NCI-H146 treated with DMSO at 0.1 percent for 48 hours (cell line): ENCODE measurements at regions not wholly inside any gene's neighbourhood (a gene's known extent, or its start where the extent isn't known, plus 50 kb on each side); places are given as distances from the start of the nearest gene placed in this dataset.
"Not testable (repeated sequence)": the region's sequence is repeated elsewhere in the genome, so short reads cannot be mapped to it uniquely, and the experiment has no call there.

Experiments
- DNase-seq: peaks from one replicate; lab custom pipeline; 2025; ENCODE audit not compliant: unreplicated experiment; lab: John Stamatoyannopoulos, UW

DNA sequence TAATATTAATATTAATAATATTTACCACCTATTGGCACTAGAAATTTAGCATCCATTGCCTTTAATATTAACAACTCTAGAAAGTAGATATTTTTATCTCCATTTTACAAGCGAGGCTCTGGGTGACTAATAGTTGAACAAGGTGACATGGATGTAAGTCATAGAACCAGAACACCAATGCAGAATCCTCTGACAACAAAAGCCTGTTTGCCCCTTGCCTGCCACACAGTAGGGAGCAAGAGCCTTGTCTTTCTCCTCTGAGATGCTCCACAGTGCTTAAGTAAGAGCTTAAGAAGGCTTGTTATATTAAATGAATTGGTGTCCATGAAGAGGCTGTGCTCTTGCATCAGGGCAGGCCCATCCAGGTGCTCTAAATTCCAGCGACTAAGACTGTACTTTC, 51.2 kb upstream of the LBX1 start:
- no peak for DNase-seq

DNA sequence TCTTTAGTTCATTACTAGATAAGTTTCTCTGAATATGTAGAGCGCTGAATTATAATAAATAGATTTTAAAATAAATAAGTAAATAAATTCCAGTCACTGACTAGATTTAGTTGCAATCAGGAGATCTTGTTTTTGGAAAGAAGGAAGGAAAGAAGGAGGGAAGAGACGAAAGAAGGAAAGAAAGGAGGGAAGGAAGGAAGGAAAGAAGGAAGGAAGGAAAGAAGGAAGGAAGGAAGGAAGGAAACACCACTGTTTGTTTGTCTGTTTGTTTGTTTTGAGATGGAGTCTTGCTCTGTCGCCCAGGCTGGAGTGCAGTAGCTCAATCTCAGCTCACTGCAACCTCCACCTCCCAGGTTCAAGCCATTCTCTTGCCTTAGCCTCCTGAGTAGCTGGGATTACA, 51.7 kb upstream of the LBX1 start:
- not testable (repeated sequence) for DNase-seq

DNA sequence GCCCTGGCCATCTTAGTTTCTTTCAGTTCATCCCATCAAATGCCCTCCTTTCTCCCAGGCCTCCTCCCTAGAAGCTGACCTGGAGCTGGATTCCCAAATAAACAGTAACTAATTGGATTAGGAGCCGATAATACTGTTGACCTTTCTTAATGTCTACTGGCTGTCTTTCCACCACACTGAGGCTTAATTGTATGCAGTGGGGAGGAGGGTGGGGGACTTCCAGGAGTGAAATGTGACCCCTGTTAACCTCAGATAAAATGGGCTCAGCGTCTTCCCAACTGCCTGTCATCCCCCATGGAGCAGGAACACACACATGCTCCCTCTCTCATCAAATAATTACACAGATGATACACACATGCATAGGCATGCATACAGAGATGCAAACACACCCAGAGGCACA, 53.7 kb upstream of the LBX1 start:
- DNase-seq: no peak

DNA sequence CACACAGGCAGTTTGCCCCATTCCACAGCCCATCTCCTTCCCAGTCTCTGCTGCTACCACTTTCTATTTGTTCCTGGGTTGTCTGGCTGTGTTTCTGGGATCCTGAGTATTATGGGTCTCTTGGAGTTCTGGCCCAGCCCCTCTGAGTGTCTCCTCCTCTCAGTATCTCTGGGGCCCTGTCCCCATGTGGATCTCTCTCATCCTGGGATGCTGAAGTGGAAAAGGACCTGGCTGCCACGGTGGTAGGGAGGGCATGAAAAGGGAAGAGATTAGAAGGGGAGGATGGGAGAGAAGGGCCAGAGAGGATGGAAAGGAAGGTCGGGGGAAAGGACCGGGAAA, 54.5 kb upstream of the LBX1 start:
- DNase-seq: no peak

DNA sequence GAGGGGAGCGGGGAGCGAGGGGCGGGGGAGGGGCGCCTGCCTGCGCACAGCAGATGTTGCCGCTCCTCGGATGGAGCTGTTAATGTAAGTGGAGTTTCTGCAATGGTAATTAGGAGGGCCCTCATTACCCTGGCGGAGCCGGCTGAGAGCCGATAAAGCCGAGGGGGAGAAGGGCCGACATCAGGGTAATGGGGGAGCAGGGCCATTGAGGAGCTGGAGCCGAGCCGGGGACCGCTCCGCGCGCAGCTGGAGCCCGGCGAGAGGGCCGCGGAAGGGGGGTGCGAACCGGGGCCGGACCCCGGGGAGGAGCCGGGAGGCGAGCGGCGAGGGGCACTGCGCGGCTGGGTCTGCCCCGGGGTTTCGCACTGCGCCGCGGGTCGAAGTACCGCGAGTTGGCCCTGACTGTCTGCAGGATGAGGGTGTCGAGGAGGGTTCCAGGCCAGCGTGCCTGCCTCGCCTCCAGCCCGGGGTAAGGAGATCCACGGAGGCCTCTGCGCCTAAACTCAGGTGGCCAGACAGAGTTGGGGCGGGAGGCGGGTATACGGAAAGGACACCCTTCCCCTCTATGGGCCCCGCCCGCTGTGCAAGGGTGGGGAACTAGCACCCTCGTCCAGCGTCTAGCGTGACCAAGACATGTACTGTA, 55.0 kb upstream of the LBX1 start:
- DNase-seq: no peak

DNA sequence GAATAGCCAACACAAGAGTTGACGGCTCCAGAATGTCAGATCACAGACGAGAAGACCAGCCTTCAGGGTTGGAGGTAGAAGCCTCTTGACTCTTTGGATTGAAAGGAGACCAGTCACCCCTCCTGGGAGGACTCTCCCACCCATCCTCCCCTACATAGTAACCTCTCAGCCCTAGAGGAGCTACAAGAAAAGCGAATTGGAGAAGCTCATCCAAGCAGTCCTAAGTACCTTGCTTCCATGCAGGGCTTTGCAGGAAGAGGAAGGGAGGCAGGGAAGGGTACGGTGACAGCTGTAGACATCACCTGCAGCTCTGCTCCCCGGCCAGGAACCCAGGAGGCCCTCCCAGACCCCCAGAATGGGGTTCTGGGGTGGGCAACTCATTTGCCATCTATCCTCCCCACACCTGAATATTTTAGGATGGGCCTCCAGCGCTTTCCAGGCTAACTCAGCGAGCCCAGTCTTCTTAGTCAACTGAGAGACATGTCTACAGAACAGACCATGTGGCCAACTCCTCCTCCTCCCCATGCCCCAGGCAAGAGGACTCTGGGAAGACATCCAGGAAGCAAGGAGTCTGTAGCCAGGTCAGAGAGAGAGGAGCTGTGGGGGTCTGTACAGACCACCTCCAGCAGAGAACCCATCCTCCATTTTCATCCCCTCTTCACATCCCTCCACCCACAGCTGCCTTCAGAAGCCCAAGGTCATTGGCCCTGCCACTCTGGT, 55.6 kb upstream of the LBX1 start:
- DNase-seq: no peak

DNA sequence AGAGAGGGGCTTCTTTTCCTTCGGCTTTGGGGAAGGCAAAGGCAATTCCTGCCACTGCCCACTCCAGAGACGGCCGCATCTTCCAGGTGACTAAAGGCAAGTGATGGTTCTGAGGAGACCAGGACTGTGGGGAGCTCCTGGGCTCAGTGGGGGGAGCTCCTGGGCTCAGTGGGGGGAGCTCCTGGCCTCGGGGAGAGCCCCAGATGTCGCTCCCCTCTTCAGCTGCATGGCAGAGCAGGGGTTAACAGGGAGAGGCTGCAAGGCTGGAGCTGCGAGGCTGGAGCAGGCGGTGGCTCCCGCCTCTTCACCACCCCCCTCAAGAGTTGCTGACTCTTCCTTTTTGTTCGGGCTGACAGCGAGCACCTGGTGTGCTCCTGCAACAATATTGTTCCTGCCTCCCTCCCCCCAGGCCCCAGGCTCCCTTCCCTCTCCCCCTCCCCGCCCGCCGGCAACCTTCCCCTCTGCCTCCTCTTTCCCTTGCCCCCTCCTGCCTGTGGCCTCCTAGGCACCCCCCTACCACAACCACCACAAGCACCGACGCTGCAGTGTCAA, 56.3 kb upstream of the LBX1 start:
- peak; percentile 10 for DNase-seq

DNA sequence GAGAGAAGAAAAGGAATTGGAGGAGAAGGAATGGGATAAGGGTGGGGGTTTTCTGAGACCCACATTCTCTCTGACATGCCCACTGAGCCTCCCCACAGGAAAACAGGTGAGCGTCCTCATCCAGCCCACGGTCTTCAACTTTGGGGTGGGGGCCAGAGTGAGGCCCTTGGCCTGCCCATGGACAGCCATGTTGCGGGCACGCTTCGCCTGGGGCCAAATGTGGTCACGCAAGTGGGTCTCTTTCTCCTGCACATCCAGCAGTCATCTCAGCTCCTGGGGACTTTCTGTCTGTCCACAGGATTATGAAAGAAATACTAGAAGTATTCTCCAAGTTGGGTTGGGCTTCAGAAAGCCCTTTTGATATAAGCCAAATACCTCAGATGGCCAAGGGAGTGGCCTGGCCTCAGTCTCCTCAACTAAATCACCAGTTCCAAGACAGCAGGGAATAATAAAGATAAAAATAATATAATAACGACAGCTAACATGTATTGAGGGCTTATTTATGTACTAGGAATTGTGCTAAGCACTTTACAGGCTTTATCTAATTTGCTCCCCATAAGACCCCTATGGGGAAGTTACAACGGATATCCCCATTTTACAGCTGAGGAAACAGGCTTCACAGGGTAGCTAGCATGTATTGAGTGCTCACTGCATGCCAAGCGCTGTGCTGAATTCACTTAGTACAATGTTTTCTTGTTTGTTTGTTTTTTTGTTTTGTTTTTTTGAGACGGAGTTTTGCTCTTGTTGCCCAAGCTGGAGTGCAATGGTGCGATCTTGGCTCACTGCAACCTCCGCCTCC, 57.2 kb upstream of the LBX1 start:
- DNase-seq: no peak

DNA sequence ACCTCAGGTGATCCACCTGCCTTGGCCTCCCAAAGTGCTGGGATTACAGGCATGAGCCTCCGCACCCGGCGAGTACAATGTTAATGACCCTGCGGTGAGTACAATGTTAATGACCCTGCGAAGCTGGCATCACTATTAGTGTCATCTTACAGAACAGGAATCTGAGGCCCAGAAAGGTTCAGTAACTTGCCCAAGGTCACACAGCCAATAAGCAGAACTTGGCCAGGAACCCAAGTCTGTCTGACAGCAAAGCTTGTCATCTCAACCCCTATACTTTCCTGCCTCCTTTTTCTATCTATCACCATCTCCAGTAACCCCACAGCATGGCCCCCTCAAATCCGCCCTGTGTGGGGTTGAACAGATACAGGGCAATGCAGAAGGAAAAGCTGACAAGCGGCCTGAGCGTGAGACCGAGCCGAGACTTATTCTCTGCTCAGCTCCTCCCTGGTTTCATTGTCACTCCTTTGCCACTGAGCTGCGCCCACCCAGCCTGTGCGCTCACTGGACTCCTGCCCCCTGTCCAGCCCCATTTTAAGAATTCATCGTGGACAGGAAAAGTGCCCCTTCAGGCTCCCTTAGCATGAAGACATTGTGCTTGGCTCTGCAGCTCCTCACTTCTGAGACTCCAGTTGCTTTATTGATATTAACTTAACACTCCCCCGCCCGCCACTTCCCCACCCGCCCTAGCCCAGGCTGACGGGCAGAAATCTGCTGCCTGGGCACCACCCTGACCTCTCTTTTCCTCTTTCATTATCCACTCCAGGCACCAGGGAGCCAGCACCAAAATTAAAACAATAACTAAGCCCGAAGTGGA, 58.1 kb upstream of the LBX1 start:
- no peak for DNase-seq

DNA sequence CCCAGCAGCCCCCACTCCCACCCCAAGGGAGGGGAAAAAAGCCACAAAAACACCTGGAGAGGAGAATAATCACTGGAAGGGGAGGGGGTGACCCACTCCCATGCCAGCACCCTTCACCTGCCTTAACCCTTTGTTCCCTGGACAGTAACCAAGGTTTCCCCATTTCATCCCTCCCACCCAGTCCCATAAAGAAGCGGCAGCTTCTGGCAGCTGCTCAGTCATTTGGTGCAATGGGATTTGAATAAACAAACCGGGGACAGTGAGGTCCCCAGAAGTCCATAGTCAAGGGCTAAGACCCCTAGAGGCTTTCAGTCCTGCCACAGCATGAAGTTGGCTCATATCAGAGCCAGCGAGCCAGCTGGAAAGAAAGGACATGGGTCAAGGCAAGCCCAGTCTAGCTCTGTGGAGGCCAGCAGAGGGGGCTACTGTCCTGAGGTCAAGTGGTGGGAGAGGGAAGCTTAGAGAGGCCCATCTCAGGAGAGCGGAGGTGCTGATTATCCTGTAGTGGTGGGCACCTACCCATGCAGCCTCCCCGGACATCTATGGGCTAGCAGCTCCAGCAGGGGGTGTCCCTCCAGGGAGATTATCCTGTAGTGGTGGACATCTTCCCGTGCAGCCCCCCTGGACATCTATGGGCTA, 58.9 kb upstream of the LBX1 start:
- DNase-seq: no peak

DNA sequence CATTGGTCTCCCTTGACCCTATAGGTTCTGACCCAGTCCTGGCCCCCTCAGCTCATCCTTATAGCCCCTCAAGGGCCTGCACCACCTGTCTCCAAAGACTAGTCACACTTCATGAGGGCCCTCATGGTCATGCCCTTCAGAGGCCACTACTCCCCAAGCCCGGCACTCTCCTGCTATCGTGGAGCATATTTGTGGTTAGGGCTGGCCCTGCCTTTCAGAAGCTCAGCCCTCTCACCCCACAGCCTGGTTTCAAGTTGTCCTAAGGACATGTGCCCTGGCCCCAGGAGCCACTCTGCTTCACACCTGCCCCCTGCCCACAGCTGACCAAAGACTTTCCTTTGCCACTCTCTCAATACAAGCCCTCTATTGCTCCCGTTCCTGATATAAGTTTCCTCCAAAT, 60.3 kb upstream of the LBX1 start:
- DNase-seq: no peak

DNA sequence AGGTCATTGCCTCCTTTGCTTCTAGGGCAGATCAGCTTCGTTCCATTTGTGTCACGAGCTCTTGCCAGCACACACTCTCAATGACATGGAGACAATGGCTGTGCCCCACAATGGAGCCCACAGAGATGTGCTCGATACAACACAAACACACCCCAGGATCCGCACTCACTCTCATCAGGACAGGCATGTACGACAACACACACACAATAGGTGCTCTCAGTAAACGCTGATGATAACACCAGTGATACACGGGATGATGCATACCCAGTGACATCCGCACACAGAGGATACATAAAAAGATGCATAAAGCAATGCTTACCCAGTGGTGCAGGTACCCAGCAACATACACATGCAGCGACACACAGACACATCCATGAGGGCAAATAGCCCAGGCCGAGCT, 61.2 kb upstream of the LBX1 start:
- no peak for DNase-seq

DNA sequence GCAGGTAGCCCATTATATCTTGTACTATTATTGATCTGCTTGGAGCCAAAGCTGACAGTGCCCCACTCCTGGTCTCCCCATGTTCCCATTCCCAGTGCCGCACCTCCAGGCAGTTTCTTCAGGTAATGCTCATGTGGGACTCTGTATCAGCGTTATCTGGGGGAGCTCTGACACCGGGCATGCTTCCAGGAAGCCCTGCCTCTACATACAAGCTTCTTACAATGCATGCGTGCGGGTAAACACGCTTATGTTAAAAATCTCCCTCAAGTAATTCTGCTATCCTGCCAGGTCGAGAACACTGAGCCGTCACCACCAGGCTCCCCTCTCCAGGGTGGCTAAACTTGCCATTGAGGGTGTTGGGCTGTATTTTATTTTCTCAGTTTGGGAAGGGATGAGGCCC, 61.6 kb upstream of the LBX1 start:
- DNase-seq: no peak

DNA sequence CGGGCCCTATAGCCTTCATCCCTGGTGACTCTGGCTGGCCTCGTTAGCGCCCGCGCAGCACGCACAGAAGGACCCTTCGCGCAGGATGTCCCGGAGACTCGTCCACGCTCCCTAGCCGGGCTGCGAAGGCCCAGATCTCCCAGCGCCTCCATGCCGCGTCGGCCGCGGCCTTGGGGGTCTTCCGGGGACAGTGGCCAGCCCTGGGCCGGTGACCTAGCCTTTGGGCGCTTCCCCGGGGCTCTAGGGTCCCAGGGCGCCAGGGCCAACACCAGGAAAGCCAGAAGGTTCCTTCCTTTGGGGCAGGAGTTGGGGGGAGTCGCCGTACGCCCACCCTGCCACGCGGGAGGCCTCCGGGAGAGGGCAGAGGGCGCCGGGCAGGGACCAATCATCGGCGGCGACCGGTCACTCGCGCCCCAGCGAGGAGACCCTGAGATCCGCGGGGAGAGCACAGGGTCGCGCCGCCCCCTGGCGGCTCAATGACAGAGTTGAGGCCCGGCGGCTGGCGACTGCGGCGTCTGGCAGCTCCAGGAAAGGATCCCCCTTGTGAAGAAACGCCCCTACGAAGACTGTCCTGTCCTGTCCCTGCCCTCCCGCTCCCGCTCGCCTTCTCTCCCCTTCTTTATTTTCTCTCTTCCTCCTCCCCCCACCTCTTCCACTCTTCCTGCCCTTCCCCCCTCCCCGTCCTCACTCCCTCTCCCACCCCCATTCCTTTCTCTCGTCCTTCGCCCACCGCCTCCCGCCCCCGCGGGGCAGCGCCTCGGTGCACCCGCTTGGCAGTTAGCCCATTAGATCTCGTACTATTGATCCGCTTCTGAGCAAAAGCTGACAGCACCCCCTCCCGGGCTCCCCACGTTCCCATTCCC, 62.3 kb upstream of the LBX1 start:
- DNase-seq: peak; percentile 38

DNA sequence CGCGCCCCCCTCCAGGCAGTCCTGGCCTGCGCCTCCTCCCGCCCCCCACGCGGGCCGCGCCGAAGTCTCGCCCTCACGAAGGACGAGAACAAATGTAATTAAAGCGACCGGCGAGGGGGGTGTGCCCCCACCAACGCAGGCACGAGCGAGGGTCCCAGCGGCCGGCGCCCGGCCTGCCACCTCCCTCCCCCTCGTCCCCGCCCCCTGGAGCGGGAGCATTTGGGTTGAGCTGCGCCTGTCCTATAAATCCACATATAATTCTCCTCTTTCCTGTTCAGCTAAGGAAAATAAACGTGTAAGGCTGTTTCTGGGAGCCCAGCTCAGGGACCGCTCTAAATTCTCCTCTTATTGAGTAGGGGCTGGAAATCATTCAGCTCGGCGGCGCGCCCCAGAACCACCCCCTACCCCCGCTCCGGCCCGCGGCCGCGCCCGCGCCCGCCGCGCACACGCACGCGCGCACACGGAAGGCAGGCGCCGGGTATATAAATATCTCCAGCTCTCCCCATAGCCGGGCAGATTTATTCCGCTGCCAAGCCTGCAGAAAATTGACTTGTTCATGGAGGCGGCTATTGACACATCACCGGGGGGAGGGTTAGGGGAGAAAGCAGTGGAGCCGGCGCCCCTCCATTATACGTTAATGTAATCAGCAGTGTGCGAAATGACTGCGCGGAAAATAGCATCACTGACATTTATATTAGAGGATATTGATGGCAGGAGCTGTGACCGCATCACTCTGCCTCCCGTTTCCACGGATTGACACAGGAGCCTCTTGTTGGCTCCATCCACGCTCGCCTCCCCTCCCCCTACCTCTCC, 61.6 kb upstream of the BTRC start:
- peak; percentile 8 for DNase-seq

DNA sequence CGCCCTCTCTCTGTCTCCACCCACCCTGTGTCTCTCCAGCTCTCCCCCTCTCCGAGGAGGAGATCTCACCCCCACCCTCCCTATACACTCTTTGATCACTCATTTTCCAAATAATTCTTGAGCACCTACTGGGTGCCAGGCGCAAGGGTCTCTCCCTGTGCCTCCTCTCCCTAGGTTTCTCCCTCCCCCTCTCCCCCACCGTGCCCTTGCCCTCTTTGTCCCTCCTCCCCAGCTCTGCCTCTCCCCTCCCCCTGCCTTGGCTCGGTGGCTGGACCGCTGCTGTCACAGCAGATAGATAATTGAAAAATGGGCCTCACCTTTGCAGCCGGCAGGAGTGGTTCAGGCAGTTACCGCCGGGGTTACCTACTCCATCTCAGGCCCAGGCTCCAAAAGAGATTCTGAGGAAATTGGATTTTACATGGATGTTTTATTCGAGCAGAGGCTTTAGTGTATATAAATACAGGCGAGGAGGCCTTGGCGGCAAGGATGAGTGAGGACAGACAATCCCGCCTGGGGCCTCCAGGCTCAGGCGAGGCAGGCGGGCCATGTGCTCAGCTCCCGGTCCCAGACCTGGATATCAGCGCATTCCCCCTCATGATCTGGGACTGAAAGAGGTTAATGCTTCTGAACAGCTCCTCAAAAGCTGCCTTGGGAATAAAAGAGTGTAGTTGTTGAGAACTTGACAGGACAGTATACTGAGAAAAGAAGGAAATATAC, 60.8 kb upstream of the BTRC start:
- no peak for DNase-seq

DNA sequence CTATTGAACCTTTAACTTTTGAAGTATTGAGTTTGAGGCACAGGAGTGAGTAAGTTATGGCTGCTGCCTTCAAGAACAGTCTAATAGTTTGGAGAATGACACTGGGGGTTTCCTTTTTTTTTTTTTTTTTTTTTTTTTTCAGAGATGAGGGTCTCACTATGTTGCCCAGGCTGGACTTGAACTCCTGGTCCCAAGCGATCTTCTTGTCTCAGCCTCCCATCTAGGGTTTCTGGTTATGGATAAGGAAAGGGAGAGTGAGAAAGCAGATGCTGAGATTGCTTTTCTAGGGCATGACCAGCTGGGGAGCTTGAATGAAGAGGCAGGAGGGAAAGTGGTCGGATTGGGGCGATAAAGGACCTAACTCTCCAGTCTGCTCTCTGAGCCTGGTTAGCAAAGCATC, 59.9 kb upstream of the BTRC start:
- DNase-seq: no peak

DNA sequence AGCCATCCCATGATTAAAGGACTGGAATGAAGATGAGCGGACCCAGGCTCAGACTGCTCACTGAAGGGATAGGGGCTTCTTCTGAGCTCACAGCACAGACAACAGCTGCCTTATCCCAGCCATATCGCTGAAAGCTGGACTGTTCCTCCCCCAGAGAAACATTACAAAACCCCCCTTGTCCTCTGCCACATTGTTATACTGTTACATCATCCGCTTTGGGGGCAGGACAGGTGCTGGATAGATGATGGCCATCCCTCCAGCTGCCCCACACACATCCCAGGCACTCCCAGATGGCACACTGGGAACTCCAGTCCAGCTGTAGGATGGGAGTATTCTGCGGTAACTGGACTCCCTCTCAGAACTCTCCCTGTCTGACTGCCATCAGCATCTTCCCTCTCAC, 58.7 kb upstream of the BTRC start:
- DNase-seq: no peak
